Peyer's patch (tissue), 4 donors: ENCODE measurements at regions not wholly inside any gene's neighbourhood (a gene's known extent, or its start where the extent isn't known, plus 50 kb on each side); places are given as distances from the start of the nearest gene placed in this dataset.

Experiments used
- CTCF ChIP-seq, 6 experiments: fragments of 450-650 bp in 4 of 6; fragments of 200-600 bp in 2 of 6; sonication (generic) in 1 of 6; IDR thresholded peaks; one replicate each; pipeline ENCODE4 v1.5.1; 2017 to 2019; ENCODE audit warnings: antibody characterized with exemption in 6 of 6, mild to moderate bottlenecking in 3 of 6, moderate library complexity in 1 of 6
- POLR2A ChIP-seq, 2 donors: fragments of 450-650 bp; IDR thresholded peaks; one replicate each; pipeline ENCODE4 v1.5.1; 2017; ENCODE audit warnings: antibody characterized with exemption in 2 of 2, mild to moderate bottlenecking in 2 of 2, moderate library complexity in 2 of 2

- TF ChIP-seq CTCF (IDR thresholded peaks at IDR 0.05): no peak
- no peak for TF ChIP-seq POLR2A (IDR thresholded peaks at IDR 0.05)
Observed at GRCh38 chr13:82136880-82137279, 1745.4 kb downstream of the SLITRK1 start.
